AG09309 (cell line): ENCODE measurements at regions not wholly inside any gene's neighbourhood (a gene's known extent, or its start where the extent isn't known, plus 50 kb on each side); places are given as distances from the start of the nearest gene placed in this dataset.

Source experiments
- DNase-seq: peaks from one replicate; pipeline ENCODE4 v3.0.0-alpha.2; 2010; ENCODE audit warnings: low read depth
- H3K4me3 ChIP-seq: 2 replicates; pipeline ENCODE4 v1.5.1; 2011; ENCODE audit warnings: mild to moderate bottlenecking, low read depth, low read length, moderate library complexity; ENCODE audit not compliant: control insufficient read depth
- TF ChIP-seq, protein P1 (sequence below): IDR thresholded peaks from 2 replicates; pipeline ENCODE4 v1.5.1; 2011; ENCODE audit warnings: mild to moderate bottlenecking, low read depth, low read length, inconsistent platforms; ENCODE audit not compliant: insufficient read depth, control insufficient read depth; ENCODE audit errors: missing control alignments

- no peak overlapping the region for H3K4me3 ChIP-seq
- TF ChIP-seq, protein P1, sequence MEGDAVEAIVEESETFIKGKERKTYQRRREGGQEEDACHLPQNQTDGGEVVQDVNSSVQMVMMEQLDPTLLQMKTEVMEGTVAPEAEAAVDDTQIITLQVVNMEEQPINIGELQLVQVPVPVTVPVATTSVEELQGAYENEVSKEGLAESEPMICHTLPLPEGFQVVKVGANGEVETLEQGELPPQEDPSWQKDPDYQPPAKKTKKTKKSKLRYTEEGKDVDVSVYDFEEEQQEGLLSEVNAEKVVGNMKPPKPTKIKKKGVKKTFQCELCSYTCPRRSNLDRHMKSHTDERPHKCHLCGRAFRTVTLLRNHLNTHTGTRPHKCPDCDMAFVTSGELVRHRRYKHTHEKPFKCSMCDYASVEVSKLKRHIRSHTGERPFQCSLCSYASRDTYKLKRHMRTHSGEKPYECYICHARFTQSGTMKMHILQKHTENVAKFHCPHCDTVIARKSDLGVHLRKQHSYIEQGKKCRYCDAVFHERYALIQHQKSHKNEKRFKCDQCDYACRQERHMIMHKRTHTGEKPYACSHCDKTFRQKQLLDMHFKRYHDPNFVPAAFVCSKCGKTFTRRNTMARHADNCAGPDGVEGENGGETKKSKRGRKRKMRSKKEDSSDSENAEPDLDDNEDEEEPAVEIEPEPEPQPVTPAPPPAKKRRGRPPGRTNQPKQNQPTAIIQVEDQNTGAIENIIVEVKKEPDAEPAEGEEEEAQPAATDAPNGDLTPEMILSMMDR: no peak
- DNase-seq: no peak
These were observed 237.8 kb downstream of the SEC61B start for GRCh38 chr9:99459919-99460318.

DNA sequence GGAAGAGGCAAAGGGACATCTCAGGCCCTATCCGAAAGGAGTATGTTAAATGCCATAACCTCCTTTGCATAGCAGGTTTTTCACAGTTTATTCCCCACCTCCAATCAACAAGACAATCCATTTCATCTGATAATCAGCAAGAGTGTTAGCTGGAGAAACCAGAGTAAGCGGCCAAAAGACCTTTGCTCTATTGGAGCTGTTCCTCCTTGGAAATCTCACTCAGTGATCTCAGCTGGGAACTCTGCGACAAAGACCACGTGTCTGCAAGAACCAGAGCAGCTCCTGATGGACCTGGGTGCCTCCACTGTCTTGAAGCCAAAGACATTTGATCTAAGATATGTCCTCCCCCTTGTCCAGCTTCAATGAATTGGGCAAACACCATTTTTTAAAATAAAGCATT lies 241.0 kb downstream of the SEC61B start:
- DNase-seq: no peak
- TF ChIP-seq, protein P1: no peak
- no peak overlapping the region for H3K4me3 ChIP-seq

DNA sequence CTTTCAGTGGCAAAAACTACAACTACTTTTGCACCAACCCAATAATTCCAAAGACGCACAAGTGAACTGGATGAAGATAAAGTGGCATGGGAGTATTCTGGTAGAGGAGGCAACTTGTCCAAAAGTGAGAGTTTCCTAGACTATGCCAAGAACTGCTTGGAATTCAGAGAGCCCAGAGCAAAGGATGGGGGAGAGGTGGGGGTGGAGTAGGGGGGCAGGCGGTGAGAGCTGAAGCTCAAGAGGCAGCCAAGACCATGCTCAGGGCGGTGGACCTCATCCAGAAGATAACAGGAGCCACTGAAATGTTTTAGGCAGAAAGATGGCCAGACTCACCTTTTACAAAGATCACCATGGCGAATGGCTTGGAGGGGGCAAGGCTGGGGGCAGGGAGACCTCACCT lies 242.5 kb downstream of the SEC61B start:
- no peak overlapping the region for H3K4me3 ChIP-seq
- no peak for DNase-seq
- TF ChIP-seq, protein P1: no peak

DNA sequence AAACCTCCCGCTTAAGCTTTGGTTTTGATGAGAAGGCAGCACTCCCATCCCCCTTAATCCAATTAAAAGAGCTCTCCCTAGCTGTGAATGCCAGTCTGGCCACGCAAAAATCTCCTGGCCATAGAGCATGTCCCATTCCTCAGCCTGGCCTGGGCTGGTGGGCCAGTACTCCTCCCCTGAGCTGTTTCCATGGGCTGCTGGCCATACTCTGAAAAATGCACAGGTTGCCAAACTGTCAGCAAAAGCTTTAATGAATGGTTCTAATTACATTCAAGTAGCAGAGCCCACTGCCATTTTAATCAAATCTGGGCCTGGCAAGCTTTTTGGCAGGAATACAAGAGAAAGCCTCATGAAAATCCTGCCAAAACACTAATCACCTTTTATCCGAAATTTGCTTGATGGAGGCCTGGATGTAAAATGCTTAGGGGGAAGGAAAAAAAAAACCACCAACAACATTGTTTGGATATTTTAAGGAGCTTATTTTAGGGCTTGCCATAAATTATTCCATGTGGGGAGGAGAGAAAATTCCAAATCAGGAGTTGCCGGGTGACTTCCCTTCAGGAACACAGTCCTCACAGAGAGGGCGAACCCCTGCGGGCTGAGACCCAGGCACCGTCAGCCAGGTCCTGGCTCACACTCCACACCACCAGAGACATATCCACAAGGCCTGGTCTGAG lies 243.3 kb downstream of the SEC61B start:
- TF ChIP-seq, protein P1: no peak
- no peak for DNase-seq
- H3K4me3 ChIP-seq: no peak overlapping the region

DNA sequence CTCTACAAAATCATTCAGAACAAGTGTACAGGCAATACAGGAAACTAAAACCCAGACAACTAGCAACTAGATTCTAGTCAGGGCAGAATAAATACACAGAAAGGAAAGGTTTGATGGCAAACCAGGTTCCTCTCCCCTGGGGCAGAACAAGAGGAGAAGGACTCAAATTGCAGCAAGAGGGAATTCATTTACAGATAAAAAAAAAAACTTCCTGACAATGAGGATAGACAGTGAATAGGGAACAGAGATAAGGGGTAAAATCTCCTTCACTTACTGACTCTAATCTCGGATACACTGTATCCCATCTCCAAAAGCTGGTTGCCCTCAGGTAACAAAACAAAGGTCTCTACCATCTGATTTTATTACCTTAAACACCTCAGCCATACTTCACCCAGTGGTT lies 244.0 kb downstream of the SEC61B start:
- H3K4me3 ChIP-seq: no peak overlapping the region
- TF ChIP-seq, protein P1: no peak
- DNase-seq: no peak

DNA sequence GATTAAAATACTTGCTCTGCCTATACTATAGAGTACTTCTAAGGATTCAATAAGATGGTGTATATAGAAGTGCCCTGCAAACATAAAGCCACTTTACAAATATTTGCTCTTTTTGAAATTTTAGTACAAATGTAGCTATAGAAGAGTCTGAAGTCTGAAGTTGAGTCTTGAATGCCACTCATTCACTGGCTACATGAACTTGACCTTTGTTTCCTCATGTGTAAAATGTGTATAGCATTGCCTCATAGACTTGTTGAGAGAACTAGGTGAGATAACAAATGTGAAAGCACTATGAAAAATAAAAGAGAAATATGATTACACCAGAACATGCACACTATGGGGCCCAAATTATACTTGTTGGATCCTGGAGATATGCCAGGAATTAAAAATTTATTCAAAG lies 244.7 kb downstream of the SEC61B start:
- no peak overlapping the region for H3K4me3 ChIP-seq
- TF ChIP-seq, protein P1: no peak
- DNase-seq: no peak

DNA sequence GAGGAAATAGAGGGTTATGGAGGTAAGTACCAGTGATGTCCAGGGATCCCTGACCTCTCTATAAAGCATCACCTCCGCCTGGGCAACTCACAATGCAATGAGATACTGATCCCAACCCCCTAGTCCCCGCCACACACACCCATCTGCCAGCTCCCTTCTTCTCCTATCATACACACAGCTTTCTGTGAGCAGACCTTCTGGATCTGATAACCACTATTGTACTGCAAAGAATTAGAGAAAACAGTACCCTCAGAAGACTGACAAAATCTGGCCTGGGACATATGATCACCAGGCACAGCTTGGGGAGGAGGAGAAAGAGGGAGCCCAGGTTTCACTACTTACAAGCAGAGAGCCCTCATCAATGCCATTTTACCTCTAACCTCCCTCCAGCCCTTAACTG lies 249.0 kb downstream of the SEC61B start:
- H3K4me3 ChIP-seq: no peak overlapping the region
- TF ChIP-seq, protein P1: no peak
- DNase-seq: no peak
